IPS-NIHi7 (cell line): ENCODE measurements at regions not wholly inside any gene's neighbourhood (a gene's known extent, or its start where the extent isn't known, plus 50 kb on each side); places are given as distances from the start of the nearest gene placed in this dataset.

Experiments
- DNase-seq: peaks from one replicate; pipeline ENCODE4 v3.0.0; 2012; ENCODE audit warnings: mixed read lengths; ENCODE audit errors: extremely low spot score

- no peak for DNase-seq
These were observed 78.4 kb upstream of the WNT4 start for GRCh38 chr1:22221233-22221780.

- DNase-seq, result no peak
These were observed 79.8 kb upstream of the WNT4 start for GRCh38 chr1:22222723-22223122.

- DNase-seq, result no peak
These were observed 80.3 kb upstream of the WNT4 start for GRCh38 chr1:22223176-22223575.

- no peak for DNase-seq
These were observed 81.2 kb upstream of the WNT4 start for GRCh38 chr1:22224091-22224490.

- no peak for DNase-seq
These were observed 81.7 kb upstream of the WNT4 start for GRCh38 chr1:22224631-22225030.

- peak; percentile 56 for DNase-seq
These were observed 83.1 kb upstream of the WNT4 start for GRCh38 chr1:22225858-22226589.

- no peak for DNase-seq
These were observed 85.2 kb upstream of the WNT4 start for GRCh38 chr1:22228074-22228473.

- no peak for DNase-seq
These were observed 85.6 kb upstream of the WNT4 start for GRCh38 chr1:22228505-22228911.

GRCh38 chr1:22229379-22229778, 86.5 kb upstream of the WNT4 start:
- peak; percentile 50 for DNase-seq

- no peak for DNase-seq
These were observed 88.2 kb upstream of the WNT4 start for GRCh38 chr1:22231068-22231593.

- no peak for DNase-seq
These were observed 89.2 kb upstream of the WNT4 start for GRCh38 chr1:22231995-22232690.

GRCh38 chr1:22233222-22233621, 90.3 kb upstream of the WNT4 start:
- DNase-seq, result no peak

- no peak for DNase-seq
These were observed 91.7 kb upstream of the WNT4 start for GRCh38 chr1:22234476-22235030.

GRCh38 chr1:22236166-22236565, 93.3 kb upstream of the WNT4 start:
- no peak for DNase-seq

- no peak for DNase-seq
These were observed 94.0 kb upstream of the WNT4 start for GRCh38 chr1:22236900-22237299.

- DNase-seq, result no peak
These were observed 94.7 kb upstream of the WNT4 start for GRCh38 chr1:22237433-22238093.

GRCh38 chr1:22238356-22239224, 95.7 kb upstream of the WNT4 start:
- DNase-seq, result no peak

- DNase-seq, result no peak
These were observed 96.5 kb upstream of the WNT4 start for GRCh38 chr1:22239378-22239777.

- DNase-seq, result no peak
These were observed 98.4 kb upstream of the WNT4 start for GRCh38 chr1:22241250-22241649.

GRCh38 chr1:22241811-22242210, 98.9 kb upstream of the WNT4 start:
- no peak for DNase-seq

GRCh38 chr1:22245100-22245650, 102.3 kb upstream of the WNT4 start:
- DNase-seq, result no peak
